Spleen (tissue), 7 donors: ENCODE measurements at regions not wholly inside any gene's neighbourhood (a gene's known extent, or its start where the extent isn't known, plus 50 kb on each side); places are given as distances from the start of the nearest gene placed in this dataset.

Experiments used
- POLR2A ChIP-seq, 3 donors: fragments of 450-650 bp; IDR thresholded peaks; one replicate each; pipeline ENCODE4 v1.5.1; 2017; ENCODE audit warnings: antibody characterized with exemption in 3 of 3, mild to moderate bottlenecking in 1 of 3
- POLR2AphosphoS5 ChIP-seq, 3 donors: sonication (generic); formaldehyde crosslinking; IDR thresholded peaks; one replicate each; pipeline ENCODE4 v1.5.1; 2017; ENCODE audit warnings: antibody characterized with exemption in 3 of 3
- TF ChIP-seq, protein P1 (sequence below), 11 experiments: fragments of 200-600 bp in 7 of 11; fragments of 450-650 bp in 4 of 11; sonication (generic) in 4 of 11; IDR thresholded peaks in 8 of 11; conservative IDR thresholded peaks in 3 of 11; 1 replicate in 7 of 11; 2 replicates in 4 of 11; pipeline versions ENCODE4 v1.4.0 to v1.8.0; 2016 to 2021; ENCODE audit warnings: antibody characterized with exemption in 11 of 11, inconsistent platforms in 4 of 11, mild to moderate bottlenecking in 1 of 11
- donor health status: DM: no; HTN: no; CAD: no; lungs with moderate emphysema.
- donor health status: DM: no; HTN: no; CAD: no.
- donor health status: DM: no; HTN: no; CAD: no.

DNA sequence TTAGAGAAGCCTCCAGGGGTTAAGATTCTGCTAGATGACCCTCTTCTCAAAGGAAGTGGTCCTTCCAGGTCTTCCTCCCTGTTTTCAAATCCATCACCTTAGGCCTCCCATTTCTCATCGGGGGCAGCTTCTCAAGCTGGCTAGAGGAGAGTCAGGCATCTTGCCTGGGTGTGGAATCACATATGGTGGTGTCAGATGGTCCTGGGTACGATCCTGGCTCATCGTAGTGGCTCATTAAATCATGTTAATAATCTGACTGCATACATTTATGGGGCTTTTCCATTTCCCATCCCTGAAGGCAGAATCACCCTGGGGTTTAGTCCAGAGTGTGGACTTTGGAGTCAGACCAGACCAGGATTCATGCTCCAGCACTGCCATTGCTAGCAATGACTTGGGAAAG, 132.6 kb downstream of the RPS24 start:
- TF ChIP-seq, protein P1, sequence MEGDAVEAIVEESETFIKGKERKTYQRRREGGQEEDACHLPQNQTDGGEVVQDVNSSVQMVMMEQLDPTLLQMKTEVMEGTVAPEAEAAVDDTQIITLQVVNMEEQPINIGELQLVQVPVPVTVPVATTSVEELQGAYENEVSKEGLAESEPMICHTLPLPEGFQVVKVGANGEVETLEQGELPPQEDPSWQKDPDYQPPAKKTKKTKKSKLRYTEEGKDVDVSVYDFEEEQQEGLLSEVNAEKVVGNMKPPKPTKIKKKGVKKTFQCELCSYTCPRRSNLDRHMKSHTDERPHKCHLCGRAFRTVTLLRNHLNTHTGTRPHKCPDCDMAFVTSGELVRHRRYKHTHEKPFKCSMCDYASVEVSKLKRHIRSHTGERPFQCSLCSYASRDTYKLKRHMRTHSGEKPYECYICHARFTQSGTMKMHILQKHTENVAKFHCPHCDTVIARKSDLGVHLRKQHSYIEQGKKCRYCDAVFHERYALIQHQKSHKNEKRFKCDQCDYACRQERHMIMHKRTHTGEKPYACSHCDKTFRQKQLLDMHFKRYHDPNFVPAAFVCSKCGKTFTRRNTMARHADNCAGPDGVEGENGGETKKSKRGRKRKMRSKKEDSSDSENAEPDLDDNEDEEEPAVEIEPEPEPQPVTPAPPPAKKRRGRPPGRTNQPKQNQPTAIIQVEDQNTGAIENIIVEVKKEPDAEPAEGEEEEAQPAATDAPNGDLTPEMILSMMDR (IDR thresholded peaks at IDR 0.05 in 8 of 11, conservative IDR thresholded peaks at IDR 0.05 in 3 of 11), result no peak
- TF ChIP-seq POLR2A (IDR thresholded peaks at IDR 0.05) (no peak), POLR2AphosphoS5 (IDR thresholded peaks at IDR 0.05) (no peak)
